Cardiac muscle cell (in vitro differentiated cells and primary cell): ENCODE measurements at regions not wholly inside any gene's neighbourhood (a gene's known extent, or its start where the extent isn't known, plus 50 kb on each side); places are given as distances from the start of the nearest gene placed in this dataset.

ENCODE experiments used
- DNase-seq, 2 donors: peaks; one replicate each; pipeline versions ENCODE4 v3.0.0 to v3.0.0-alpha.2; 2010 to 2017; ENCODE audit warnings: low read depth in 1 of 2, low spot score in 1 of 2
- H3K27ac ChIP-seq: fragments of 200-600 bp; sonication (generic); 2 replicates; pipeline ENCODE4 v1.5.1; 2016
- H3K27me3 ChIP-seq: fragments of 200-600 bp; sonication (generic); 2 replicates; pipeline ENCODE4 v1.6.0; 2016; ENCODE audit warnings: control low read depth
- H3K36me3 ChIP-seq: fragments of 200-600 bp; sonication (generic); 2 replicates; pipeline ENCODE4 v1.5.1; 2016; ENCODE audit warnings: control low read depth
- H3K4me1 ChIP-seq: fragments of 200-600 bp; sonication (generic); 2 replicates; pipeline ENCODE4 v1.8.1; 2017; ENCODE audit warnings: low read depth, mild to moderate bottlenecking, mixed run types
- H3K4me3 ChIP-seq: fragments of 200-600 bp; sonication (generic); 2 replicates; pipeline ENCODE4 v1.5.1; 2016; ENCODE audit warnings: mild to moderate bottlenecking
- H3K9me3 ChIP-seq: fragments of 200-600 bp; sonication (generic); 2 replicates; pipeline ENCODE4 v1.5.1; 2017; ENCODE audit warnings: low read depth, mild to moderate bottlenecking, control low read depth
- TF ChIP-seq, protein P1 (sequence below): IDR thresholded peaks from 2 replicates; pipeline ENCODE4 v1.5.1; 2012; ENCODE audit warnings: low read depth, mild to moderate bottlenecking, low read length

DNA sequence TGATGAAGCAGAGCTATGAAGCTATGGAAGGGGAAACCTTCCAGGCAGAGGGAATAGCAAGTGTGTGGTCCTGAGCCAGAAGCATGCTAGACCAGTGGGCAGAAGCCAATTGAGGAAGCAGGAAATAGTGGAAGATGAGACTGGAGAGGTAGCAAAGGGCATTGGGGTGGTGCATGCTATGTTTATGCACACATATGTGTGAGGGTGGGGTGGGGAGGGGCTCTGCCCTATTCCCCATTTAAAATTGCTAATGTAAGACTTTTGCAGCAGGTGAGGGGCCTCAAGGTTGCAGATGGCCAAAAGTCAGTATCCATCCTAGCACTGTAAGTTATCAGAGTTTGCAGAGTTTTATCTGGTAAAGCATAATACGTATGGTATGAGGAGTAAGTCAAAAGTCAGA lies 626.6 kb upstream of the KIRREL3 start:
- Histone ChIP-seq H3K27me3 (no peaks in the 10 kb centered on the region), H3K4me3 (no peak overlapping the region), H3K36me3 (no peaks in the 10 kb centered on the region), H3K27ac (no peak overlapping the region), H3K4me1 (peaks cover 4% of the 10 kb centered on the region), H3K9me3 (no peaks in the 10 kb centered on the region)
- TF ChIP-seq, protein P1, sequence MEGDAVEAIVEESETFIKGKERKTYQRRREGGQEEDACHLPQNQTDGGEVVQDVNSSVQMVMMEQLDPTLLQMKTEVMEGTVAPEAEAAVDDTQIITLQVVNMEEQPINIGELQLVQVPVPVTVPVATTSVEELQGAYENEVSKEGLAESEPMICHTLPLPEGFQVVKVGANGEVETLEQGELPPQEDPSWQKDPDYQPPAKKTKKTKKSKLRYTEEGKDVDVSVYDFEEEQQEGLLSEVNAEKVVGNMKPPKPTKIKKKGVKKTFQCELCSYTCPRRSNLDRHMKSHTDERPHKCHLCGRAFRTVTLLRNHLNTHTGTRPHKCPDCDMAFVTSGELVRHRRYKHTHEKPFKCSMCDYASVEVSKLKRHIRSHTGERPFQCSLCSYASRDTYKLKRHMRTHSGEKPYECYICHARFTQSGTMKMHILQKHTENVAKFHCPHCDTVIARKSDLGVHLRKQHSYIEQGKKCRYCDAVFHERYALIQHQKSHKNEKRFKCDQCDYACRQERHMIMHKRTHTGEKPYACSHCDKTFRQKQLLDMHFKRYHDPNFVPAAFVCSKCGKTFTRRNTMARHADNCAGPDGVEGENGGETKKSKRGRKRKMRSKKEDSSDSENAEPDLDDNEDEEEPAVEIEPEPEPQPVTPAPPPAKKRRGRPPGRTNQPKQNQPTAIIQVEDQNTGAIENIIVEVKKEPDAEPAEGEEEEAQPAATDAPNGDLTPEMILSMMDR = no peak
- no peak for DNase-seq

DNA sequence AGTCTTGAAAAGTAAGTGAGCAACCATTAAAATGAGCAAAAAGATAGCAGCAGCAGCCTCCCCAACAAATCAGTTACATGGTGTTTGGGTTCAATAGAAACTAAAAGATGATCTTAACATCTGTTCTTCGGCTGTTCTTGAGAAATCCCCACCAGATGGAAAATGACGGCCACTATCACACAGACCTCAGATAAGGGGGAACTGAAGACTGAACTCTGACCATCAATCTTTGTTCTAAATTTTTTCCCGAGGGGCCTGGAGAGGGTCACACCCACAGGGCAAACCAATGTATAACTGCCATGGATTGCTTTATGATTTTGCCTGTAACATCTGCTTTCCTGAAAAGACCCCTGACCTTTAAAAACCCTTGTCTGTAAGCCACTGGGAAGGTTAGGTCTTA lies 624.8 kb upstream of the KIRREL3 start:
- Histone ChIP-seq H3K27me3 (no peaks in the 10 kb centered on the region), H3K9me3 (no peaks in the 10 kb centered on the region), H3K4me3 (no peak overlapping the region), H3K4me1 (no peaks in the 10 kb centered on the region), H3K27ac (no peak overlapping the region), H3K36me3 (no peaks in the 10 kb centered on the region)
- TF ChIP-seq, protein P1 = no peak
- no peak for DNase-seq

DNA sequence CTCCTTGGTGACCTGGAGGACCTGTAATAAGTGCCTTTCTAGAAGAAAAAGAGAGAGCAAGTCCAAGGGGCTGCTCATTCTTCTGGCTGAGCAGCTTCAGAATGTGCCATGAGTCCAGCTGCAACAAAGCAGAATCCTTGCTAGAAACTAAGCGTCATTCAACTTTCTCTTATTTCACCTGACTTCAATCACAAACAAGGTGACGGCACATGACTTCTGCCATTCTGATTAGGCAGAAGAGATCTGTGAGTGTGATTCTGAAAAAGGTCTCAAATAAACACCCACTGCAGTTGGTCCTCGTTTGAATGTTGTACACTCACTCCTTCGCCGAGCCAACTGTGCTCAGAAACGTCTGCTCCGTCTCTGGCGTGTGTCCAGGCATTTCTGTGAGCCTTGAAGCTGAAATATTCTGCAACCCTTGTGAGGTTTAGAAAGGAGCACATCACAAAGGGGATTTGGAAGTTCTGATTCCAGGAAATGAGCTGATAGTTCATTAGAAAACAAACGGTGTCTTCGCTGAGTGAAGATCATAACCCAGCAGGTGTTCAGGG lies 623.8 kb upstream of the KIRREL3 start:
- no peaks in the 10 kb centered on the region for H3K36me3 ChIP-seq
- no peaks in the 10 kb centered on the region for H3K4me1 ChIP-seq
- no peaks in the 10 kb centered on the region for H3K27me3 ChIP-seq
- no peak overlapping the region for H3K4me3 ChIP-seq
- TF ChIP-seq, protein P1 = no peak
- H3K9me3 ChIP-seq = no peaks in the 10 kb centered on the region
- peak in 1 of 2 donors; percentile 15 for DNase-seq
- no peak overlapping the region for H3K27ac ChIP-seq

DNA sequence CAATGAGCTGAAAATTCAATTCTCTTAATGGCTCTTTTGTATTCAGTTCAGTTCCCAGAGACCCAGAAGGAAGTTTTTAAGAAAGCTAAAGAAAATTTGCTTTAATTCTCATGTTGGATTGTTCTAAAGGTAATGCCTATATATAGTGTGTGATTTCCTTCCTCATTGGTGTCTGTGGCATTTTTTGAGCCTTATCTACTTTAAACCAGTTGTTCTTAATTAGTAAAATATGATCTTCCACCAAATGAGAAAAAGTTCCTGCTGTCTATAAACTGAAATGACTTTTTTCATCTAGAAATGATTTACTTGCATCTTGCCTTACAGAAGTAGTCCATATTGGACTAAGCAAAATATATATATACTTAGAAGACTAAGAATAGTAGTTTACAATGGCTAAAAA lies 622.1 kb upstream of the KIRREL3 start:
- H3K9me3 ChIP-seq = no peaks in the 10 kb centered on the region
- no peak for DNase-seq
- H3K4me3 ChIP-seq = no peak overlapping the region
- H3K27ac ChIP-seq = no peak overlapping the region
- TF ChIP-seq, protein P1 = no peak
- H3K36me3 ChIP-seq = no peaks in the 10 kb centered on the region
- no peaks in the 10 kb centered on the region for H3K4me1 ChIP-seq
- H3K27me3 ChIP-seq = no peaks in the 10 kb centered on the region

DNA sequence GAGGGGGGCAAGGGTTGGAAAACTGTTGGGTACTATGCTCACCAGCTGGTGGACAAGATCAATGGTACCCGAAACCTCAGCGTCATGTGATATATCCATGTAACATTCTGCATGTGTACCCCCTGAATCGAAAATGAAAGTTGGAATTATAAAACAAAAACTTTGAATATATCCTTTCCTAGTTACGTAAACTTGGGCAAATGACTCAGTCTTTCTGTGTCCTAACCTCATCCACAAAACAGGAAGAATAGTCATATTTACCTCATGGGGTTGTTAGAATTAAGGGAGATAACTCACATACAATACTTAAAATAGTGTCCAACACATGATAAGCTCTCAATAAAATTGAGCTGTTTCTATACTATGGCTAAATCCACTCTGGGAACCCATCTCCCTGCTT lies 620.1 kb upstream of the KIRREL3 start:
- H3K4me3 ChIP-seq = no peak overlapping the region
- H3K27me3 ChIP-seq = no peaks in the 10 kb centered on the region
- H3K4me1 ChIP-seq = no peaks in the 10 kb centered on the region
- no peaks in the 10 kb centered on the region for H3K9me3 ChIP-seq
- TF ChIP-seq, protein P1 = no peak
- peak in 1 of 2 donors; percentile 1 for DNase-seq
- H3K27ac ChIP-seq = no peak overlapping the region
- H3K36me3 ChIP-seq = no peaks in the 10 kb centered on the region

DNA sequence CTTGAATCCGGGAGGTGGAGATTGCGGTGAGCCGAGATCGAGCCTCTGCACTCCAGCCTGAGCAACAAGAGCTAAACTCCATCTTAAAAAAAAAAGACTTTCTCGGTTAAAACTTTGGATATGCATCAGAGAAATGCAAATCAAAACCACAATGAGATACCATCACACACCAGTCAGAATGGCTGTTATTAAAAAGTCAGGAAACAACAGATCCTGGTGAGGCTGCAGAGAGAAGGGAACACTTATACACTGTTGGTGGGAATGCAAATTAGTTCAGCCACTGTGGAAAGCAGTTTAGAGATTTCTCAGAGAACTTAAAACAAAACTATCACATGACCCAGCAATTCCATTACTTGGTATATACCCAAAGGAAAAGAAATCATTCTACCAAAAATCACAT lies 619.4 kb upstream of the KIRREL3 start:
- no peak overlapping the region for H3K27ac ChIP-seq
- TF ChIP-seq, protein P1 = no peak
- no peaks in the 10 kb centered on the region for H3K9me3 ChIP-seq
- H3K4me3 ChIP-seq = no peak overlapping the region
- H3K36me3 ChIP-seq = no peaks in the 10 kb centered on the region
- no peak for DNase-seq
- H3K27me3 ChIP-seq = no peaks in the 10 kb centered on the region
- no peaks in the 10 kb centered on the region for H3K4me1 ChIP-seq
